ENCODE measurements at regions not wholly inside any gene's neighbourhood (a gene's known extent, or its start where the extent isn't known, plus 50 kb on each side); places are given as distances from the start of the nearest gene placed in this dataset.

- intact Hi-C loops (cut with DNase I), result no loop called here
- H3K9me3 ChIP-seq, result peaks cover 0 to 10% (median 6%) of the 10 kb centered on the region in 12 donors
- no peaks in the 10 kb centered on the region for H3K36me3 ChIP-seq
- peaks cover 0 to 4% (median 0%) of the 10 kb centered on the region in 9 donors for H3K27me3 ChIP-seq
- no peak for DNase-seq
- no peak overlapping the region for H3K27ac ChIP-seq
- TF ChIP-seq POLR2A (IDR thresholded peaks at IDR 0.05) (no peak), CTCF (IDR thresholded peaks at IDR 0.05) (no peak)
- ATAC-seq, result no peak
- no peak overlapping the region for H3K4me3 ChIP-seq
- WGBS, 4 donors, result 88 to 93% (median 91%) methylated on average over 12 of the region's 12 CpGs
- no peaks in the 10 kb centered on the region for H3K4me1 ChIP-seq
Measured at GRCh38 chr22:48781868-48782267, 1045.8 kb downstream of the BRD1 start.

- 83 to 93% (median 86%) methylated on average over 12 to 14 of the region's 14 CpGs for WGBS, 4 donors
- TF ChIP-seq POLR2A (IDR thresholded peaks at IDR 0.05) (no peak), CTCF (IDR thresholded peaks at IDR 0.05) (no peak)
Measured at GRCh38 chr22:48781391-48781790, 1046.3 kb downstream of the BRD1 start.

GRCh38 chr22:48780597-48781277, 1046.9 kb downstream of the BRD1 start:
- Histone ChIP-seq H3K27me3 (peaks cover 0 to 4% (median 0%) of the 10 kb centered on the region in 9 donors), H3K9me3 (peaks cover 0 to 21% (median 12%) of the 10 kb centered on the region in 12 donors), H3K4me1 (no peaks in the 10 kb centered on the region), H3K4me3 (no peak overlapping the region), H3K27ac (no peak overlapping the region), H3K36me3 (no peaks in the 10 kb centered on the region)
- 80 to 83% (median 82%) methylated on average over 19 of the region's 19 CpGs for WGBS, 4 donors
- TF ChIP-seq CTCF (IDR thresholded peaks at IDR 0.05) (no peak), POLR2A (IDR thresholded peaks at IDR 0.05) (no peak)
- no peak for ATAC-seq
- intact Hi-C loops (cut with DNase I), result no loop called here
- DNase-seq, result peak in 1 of 5 donors; percentile 1

More at GRCh38 chr22:48781391-48781790, 1046.3 kb downstream of the BRD1 start:
- Histone ChIP-seq H3K4me3 (no peak overlapping the region), H3K9me3 (peaks cover 0 to 15% (median 9%) of the 10 kb centered on the region in 12 donors), H3K36me3 (no peaks in the 10 kb centered on the region), H3K27ac (no peak overlapping the region), H3K4me1 (no peaks in the 10 kb centered on the region), H3K27me3 (peaks cover 0 to 4% (median 0%) of the 10 kb centered on the region in 9 donors)
- intact Hi-C loops (cut with DNase I), result no loop called here
- ATAC-seq, result no peak
- peak in 1 of 5 donors; percentile 1 for DNase-seq

- TF ChIP-seq CTCF (IDR thresholded peaks at IDR 0.05), result no peak
- ATAC-seq (no peak), DNase-seq (peak in 1 of 5 donors; percentile 1)
- intact Hi-C loops (cut with DNase I), result no loop called here
- no peak overlapping the region for H3K27ac ChIP-seq
- peaks cover 0 to 21% (median 12%) of the 10 kb centered on the region in 12 donors for H3K9me3 ChIP-seq
- H3K36me3 ChIP-seq, result no peaks in the 10 kb centered on the region
- H3K4me1 ChIP-seq, result no peaks in the 10 kb centered on the region
- 82 to 84% (median 83%) methylated on average over 27 to 29 of the region's 29 CpGs for WGBS, 4 donors
- peaks cover 0 to 4% (median 0%) of the 10 kb centered on the region in 9 donors for H3K27me3 ChIP-seq
- H3K4me3 ChIP-seq, result no peak overlapping the region
Measured at GRCh38 chr22:48779661-48780596, 1047.7 kb downstream of the BRD1 start.

Measured in heart left ventricle (tissue), 16 donors.